ENCODE measurements at regions not wholly inside any gene's neighbourhood (a gene's known extent, or its start where the extent isn't known, plus 50 kb on each side); places are given as distances from the start of the nearest gene placed in this dataset.
"Not testable (repeated sequence)": the region's sequence is repeated elsewhere in the genome, so short reads cannot be mapped to it uniquely, and the experiment has no call there.

GRCh38 chr7:132029369-132030085 lies 473.1 kb upstream of the PODXL start:
- no peak for DNase-seq

GRCh38 chr7:132028144-132028920 lies 471.9 kb upstream of the PODXL start:
- DNase-seq: no peak

GRCh38 chr7:132024290-132024689 lies 467.9 kb upstream of the PODXL start:
- no peak for DNase-seq

GRCh38 chr7:132023466-132023865 lies 467.0 kb upstream of the PODXL start:
- DNase-seq: no peak

DNA sequence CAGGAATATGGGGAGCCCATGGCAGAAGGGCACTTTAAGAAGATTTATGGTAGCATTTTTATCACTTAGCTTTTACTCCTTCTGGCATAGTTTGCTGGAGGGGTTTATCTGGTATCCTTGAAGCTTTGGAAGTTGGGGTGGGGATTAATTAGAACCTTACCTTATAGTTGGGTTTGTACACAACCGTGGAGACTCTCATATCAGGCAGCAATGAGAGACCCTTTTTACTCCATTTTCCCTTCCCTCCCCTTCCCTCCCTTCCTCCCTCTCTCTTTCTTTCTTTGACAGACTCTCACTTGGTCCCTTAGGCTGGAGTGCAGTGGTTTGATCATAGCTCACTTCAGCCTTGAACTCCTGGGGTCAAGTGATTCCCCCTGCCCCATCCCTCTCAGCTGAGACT lies 465.8 kb upstream of the PODXL start:
- DNase-seq: no peak

DNA sequence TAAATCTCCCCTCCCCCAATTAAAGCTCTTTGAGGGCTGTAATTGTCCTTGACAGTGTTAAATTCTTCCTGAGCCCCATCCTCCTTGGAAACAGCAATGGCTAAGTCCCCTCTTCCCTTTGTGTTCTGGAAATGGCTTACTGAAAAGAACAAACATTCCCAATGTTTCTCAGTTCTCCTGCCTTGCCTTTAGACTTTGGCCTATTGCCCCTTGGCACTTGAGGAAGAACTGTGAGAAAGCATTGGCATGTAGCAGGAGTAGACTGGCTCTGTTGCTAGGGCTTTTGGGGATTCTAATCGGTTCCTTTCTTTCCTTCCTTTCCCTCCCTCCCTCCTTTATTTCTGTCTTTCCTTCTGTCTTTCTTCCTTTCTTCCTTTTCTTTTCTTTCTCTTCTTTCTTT lies 463.3 kb upstream of the PODXL start:
- no peak for DNase-seq

DNA sequence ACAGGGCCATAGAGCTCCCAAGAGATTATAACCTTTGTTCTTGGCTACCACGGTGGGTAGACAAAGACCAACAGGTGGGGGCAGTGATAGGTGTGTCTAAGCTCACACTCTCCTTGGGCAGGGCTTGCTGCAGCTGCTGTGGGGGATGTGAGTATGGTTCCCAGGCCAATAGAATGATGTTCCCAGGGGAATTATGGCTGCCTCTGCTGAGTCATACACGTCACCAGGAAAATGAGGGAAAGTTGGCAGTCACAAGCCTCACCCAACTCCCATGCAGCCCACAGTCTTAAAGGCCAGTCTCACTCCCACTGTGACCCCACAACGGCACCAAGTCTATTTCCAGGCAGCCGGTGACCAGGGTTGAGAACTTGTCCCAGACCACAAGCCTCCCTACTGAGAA lies 453.4 kb upstream of the PODXL start:
- DNase-seq: no peak

- DNase-seq: no peak
Observed at GRCh38 chr7:132004529-132004928, 448.1 kb upstream of the PODXL start.

DNA sequence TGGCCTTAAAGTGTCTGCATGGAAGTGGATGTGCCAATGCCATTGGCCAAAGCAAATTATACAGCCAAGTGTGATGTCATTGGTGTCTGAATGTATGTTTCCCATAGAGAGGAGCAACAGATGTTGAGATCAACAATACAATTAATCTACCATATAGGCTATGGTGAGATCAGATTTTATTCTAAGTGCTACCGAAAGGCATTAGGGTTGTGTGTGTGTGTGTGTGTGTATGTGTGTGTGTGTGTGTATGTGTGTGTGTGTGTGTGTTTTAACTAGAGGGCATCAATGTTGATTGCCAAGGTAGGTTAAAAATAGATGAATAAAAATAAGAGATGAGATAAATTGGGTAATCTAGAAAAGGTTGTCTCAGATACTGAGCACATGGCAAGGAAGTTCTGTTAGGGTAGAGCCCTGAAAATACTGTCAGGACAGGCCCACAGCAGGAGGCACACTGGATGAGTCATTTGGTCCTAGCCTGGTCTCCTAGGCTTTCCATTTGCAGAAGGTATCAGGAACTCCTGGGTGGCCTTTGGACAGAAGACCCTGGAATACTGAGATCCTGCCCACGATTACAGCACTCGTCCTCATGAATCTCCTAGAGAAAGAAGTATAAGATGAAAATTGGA lies 446.0 kb upstream of the PODXL start:
- no peak for DNase-seq

GRCh38 chr7:132001146-132001545 lies 444.7 kb upstream of the PODXL start:
- DNase-seq: no peak

DNA sequence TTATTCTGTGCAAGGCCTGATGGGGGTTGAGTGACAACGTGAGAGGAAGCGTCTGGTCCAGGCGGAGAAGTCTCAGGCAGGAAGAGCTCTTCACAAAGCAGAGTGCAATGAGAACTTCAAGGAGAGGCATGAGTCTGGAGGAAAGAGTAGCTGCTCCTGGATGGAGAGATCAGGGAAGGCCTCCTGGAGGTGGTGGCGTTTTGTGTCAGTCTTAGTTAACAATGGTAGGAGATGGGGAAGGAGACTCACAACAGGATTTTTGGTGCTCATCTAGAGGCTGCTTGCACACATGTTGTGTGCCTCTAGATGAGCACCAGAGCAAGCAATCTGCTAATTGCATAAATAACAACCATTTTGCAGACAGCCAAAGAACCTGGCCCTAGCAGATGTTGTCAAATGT lies 442.8 kb upstream of the PODXL start:
- DNase-seq: no peak

DNA sequence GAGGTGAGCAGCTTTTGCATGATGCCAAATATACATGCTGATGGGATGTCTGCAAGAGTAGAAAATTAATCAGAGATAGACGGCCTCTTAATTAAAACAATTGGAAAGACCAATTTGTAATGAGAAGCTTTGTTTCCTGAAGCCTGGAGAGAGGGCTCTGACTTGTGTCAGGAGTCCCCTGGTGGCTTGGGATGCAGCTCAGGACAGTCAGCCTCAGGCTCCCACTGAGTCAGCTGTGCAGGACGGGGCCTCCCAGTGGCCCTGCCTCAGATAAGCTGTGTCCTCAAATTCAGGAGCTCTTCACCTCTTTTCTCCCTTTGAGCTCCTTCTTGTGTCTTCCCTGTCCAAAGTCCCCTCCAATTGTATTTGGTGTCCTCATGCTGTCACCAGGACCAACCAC lies 438.9 kb upstream of the PODXL start:
- DNase-seq: no peak

DNA sequence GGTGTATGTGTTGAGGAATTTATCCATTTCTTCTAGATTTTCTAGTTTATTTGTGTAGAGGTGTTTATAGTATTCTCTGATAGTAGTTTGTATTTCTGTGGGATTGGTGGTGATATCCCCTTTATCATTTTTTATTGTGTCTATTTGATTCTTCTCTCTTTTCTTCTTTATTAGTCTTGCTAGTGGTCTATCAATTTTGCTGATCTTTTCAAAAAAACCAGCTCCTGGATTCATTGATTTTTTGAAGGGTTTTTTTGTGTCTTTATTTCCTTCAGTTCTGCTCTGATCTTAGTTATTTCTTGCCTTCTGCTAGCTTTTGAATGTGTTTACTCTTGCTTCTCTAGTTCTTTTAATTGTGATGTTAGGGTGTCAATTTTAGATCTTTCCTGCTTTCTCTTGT lies 424.6 kb upstream of the PODXL start:
- DNase-seq: not testable (repeated sequence)

DNA sequence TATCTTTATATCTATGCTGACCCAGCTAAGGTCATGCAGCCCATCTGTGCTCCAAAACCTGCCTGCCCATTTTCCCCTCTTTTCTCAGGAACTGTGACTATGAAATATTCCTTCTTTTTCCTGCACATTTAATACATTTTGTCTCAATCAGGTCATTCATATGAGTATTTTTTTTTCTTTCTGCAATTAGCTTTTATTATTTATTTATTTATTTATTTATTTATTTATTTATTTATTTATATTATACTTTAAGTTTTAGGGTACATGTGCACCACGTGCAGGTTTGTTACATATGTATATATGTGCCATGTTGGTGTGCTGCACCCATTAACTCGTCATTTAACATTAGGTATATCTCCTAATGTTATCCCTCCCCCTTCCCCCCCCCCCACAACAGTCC lies 421.7 kb upstream of the PODXL start:
- DNase-seq: not testable (repeated sequence)

- DNase-seq: no peak
Observed at GRCh38 chr7:131976411-131976810, 420.0 kb upstream of the PODXL start.

GRCh38 chr7:131974671-131975070 lies 418.2 kb upstream of the PODXL start:
- DNase-seq: no peak

DNA sequence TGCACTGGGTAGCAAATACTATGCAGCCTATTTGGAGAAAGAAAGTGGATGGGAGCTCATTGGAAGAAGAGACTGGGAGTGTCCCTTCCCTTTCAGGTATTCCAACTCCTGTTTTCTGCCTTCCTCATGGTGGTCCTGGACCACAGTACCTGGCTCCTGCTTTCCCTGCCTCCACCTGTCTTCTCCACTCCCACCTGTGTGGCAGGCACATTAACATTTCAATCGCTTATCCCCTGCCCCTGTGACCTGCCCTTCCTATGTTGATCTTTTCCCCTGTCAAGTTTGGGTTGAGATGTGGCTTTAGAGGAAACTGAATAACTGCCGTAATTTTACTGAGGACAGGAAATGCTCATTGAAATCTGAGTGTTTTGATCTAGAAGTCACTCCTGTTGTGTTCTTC lies 415.8 kb upstream of the PODXL start:
- no peak for DNase-seq

DNA sequence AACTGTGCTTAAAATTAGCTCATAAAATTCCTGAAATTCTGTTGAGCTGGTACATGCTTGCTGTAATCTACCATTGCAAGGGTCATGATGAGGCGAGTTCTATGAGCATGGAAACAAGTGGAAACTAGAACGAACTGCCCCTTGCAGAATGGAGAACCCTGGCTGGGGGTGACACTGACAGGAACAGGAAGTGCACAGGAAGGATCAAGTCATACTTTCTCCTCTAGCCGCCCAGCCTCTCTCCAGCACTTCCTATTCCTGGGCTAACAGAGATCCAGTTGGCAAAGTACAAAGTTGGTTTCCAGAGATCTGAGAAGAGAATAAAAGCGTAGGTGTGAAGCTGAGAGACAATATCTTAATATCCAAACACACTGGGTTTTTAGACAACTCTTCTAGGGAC lies 414.2 kb upstream of the PODXL start:
- DNase-seq: no peak

- no peak for DNase-seq
Observed at GRCh38 chr7:131969560-131969959, 413.1 kb upstream of the PODXL start.

GRCh38 chr7:131967216-131967730 lies 410.8 kb upstream of the PODXL start:
- DNase-seq: no peak

DNA sequence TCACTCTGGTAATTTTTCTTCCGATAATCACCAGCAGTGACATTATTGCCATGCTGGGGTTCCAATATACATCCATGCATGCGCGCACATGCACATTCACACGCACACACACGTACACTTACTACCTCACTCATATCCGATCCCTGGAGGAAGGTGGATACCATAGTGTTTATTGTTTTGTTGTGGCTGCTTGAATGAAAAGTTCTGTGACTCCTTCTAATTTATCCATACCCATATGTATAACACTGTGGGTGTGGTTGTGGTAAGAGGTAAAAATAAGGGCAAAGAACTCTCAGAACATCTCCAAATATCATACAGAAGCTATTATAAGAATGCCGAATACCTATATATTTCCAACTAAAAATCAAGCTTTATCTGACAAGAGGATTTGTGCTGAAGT lies 407.8 kb upstream of the PODXL start:
- DNase-seq: no peak

- DNase-seq: no peak
Observed at GRCh38 chr7:131961054-131961680, 404.7 kb upstream of the PODXL start.

GRCh38 chr7:131959106-131959812 lies 402.8 kb upstream of the PODXL start:
- DNase-seq: no peak

All from CD4-positive, alpha-beta T cell treated with Interleukin-17A for 4 hours (primary cell).